RWPE1 (cell line): ENCODE measurements at regions not wholly inside any gene's neighbourhood (a gene's known extent, or its start where the extent isn't known, plus 50 kb on each side); places are given as distances from the start of the nearest gene placed in this dataset.

Experiments used
- CTCF ChIA-PET: fragments of 350-600 bp; sonication (Branson Sonifier 250); formaldehyde crosslinking; extraction: SDS; loops from one replicate; lab custom pipeline; 2021; lab: Yijun Ruan, JAX
- POLR2A ChIA-PET: fragments of 400-600 bp; formaldehyde crosslinking; extraction: SDS; loops from one replicate; lab custom pipeline; 2020; ENCODE audit warnings: antibody characterized with exemption; ENCODE audit not compliant: low non-redundant PET; lab: Yijun Ruan, JAX
- DNase-seq: peaks from one replicate; pipeline ENCODE4 v3.0.0; 2012; ENCODE audit warnings: low spot score
- H3K27ac ChIP-seq: fragments of 450-650 bp; 2 replicates; pipeline ENCODE4 v1.5.1; 2017
- TF ChIP-seq, protein P1 (sequence below): fragments of 450-650 bp; conservative IDR thresholded peaks from 2 replicates; pipeline ENCODE4 v1.5.1; 2017; ENCODE audit warnings: low read depth, mild to moderate bottlenecking

DNA sequence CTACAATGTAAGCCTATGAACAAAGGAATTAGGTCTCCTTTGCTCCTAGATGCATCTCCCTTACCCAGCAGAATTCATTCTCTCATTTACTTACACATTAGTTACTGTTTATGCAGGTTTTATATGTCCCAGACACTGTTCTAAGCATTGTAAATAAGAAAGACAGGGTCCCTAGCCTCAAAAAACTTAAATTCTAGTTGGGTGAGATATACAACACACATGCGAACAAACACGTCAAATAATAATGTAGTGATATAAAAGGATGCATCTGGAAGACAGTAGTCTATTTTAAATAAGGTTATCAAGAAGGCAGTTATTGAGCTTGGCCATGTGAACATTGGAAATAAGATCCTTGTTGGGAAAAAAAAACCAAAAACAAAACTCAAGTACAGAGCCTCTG is 479.7 kb downstream of the DNAJB9 start:
- ChIA-PET CTCF (no interaction called here), POLR2A (no interaction called here)
- no peak for DNase-seq
- H3K27ac ChIP-seq, result no peak overlapping the region
- TF ChIP-seq, protein P1, sequence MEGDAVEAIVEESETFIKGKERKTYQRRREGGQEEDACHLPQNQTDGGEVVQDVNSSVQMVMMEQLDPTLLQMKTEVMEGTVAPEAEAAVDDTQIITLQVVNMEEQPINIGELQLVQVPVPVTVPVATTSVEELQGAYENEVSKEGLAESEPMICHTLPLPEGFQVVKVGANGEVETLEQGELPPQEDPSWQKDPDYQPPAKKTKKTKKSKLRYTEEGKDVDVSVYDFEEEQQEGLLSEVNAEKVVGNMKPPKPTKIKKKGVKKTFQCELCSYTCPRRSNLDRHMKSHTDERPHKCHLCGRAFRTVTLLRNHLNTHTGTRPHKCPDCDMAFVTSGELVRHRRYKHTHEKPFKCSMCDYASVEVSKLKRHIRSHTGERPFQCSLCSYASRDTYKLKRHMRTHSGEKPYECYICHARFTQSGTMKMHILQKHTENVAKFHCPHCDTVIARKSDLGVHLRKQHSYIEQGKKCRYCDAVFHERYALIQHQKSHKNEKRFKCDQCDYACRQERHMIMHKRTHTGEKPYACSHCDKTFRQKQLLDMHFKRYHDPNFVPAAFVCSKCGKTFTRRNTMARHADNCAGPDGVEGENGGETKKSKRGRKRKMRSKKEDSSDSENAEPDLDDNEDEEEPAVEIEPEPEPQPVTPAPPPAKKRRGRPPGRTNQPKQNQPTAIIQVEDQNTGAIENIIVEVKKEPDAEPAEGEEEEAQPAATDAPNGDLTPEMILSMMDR, result no peak

DNA sequence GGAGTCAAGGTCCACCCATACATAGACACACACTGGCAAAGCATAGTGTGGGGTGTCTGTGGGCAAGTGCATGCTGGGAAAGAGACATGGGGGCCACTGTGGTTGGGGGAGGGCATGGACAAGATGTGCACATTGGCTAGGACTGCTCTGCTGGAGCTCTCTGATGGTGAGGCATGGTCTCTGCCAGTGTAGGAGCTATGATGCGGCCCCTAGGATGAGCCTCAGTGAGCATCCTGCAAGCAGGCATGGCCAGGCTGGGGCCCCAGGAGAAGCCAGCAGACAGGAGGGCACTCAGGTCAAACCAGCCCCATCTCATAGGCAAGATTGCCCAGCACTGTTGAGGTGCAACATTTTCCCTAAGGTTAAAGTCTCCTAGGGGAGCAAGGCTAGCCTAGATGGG is 489.4 kb downstream of the DNAJB9 start:
- POLR2A ChIA-PET, result no interaction called here
- CTCF ChIA-PET, result no interaction called here
- TF ChIP-seq, protein P1, result no peak
- no peak overlapping the region for H3K27ac ChIP-seq
- no peak for DNase-seq

DNA sequence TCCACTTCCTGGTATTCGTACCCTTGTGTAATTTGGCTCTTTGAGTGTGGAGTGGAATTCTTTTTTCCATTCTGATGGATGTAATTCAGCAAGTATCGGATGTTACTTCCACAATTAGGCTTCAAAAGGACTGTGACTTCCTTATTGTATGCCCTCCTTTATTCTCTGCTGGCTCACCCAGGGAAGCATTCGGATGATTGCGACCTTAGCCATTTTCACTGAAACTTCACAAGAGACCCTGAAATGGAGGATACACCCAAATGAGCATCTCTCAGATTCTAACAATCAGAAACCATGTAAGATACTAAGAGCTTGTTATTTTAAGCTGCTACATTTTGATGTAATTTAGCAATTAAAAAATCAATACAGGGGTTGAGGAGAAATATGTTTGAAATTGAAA is 493.1 kb downstream of the DNAJB9 start:
- POLR2A ChIA-PET, result no interaction called here

DNA sequence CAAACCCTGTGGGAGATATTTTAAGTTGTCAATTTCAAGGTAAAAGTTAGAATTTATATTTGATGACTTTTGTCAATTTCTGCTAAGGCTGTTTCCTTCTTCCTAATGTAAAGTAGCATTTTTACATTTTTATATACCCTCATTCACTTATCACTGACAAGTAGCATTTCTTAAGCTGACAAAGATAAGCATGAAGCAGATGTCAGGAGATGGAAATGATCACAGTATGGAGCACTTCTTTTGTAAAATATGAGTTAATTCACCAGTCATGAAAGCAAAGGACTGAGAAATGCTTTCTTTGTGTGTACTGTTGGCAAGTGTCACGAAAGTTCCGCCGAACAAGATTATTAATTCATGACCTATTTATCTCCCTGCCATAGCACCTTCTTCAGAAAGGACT is 503.9 kb downstream of the DNAJB9 start:
- CTCF ChIA-PET, result interaction anchor here (0.7 kb wide), 1 partner anchor 11 kb away, joined by 3 read pairs; no protein-coding TSS in a partner anchor
- TF ChIP-seq, protein P1, result no peak
- H3K27ac ChIP-seq, result no peak overlapping the region
- POLR2A ChIA-PET, result no interaction called here
- no peak for DNase-seq

More for the DNA sequence above, 493.1 kb downstream of the DNAJB9 start:
- CTCF ChIA-PET, result interaction anchor here (0.6 kb wide), 1 partner anchor 11 kb away, joined by 3 read pairs; no protein-coding TSS in a partner anchor
- DNase-seq, result no peak
- H3K27ac ChIP-seq, result no peak overlapping the region
- TF ChIP-seq, protein P1, result no peak

DNA sequence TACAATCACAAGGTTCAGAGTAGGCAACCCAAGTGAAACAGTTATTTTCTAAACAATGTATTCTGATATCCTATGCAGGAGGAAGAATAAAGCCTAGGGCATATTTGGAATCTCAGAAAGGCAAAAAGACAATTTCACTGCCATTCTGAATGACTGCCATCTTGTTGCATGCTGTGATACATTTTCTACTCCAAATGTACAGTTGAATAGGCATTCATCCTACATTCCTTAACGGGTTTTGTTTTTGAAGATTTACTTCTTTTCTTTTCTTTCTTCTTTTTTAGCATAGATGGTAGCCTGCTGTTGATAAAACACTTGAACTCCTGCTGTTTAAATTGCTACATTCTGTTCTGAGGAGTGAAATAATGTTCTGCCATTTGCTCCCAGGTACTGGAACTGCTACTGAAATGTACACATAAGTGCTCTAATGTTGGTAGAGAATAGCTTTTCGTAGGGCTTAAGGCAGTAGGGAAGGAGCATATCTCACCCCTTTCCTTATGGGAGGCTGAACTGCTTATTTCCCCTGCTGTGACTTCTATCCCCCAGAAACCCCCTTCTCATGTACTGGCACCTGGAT is 506.8 kb downstream of the DNAJB9 start:
- TF ChIP-seq, protein P1, result no peak
- CTCF ChIA-PET, result no interaction called here
- DNase-seq, result no peak
- H3K27ac ChIP-seq, result no peak overlapping the region
- POLR2A ChIA-PET, result no interaction called here

DNA sequence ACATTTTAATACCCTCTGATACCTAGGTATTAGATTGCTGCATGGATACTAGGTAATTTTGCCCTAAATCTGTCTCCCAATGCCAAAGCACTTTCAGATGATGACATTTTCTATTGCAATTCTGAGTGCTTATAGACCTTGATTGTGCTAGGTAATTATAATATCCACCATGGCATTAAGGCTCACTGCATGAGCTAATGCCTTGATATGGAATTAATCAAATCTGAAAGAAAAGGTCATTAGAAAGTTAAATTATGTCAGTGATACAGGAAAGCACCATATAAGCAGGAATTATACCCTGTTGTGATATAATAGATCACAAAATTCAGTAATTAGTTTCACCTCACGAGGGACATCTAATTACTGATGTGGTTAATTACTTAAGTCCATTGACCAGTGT is 521.4 kb downstream of the DNAJB9 start:
- POLR2A ChIA-PET, result no interaction called here
- TF ChIP-seq, protein P1, result no peak
- CTCF ChIA-PET, result no interaction called here
- no peak for DNase-seq
- no peak overlapping the region for H3K27ac ChIP-seq
